GM12875 (cell line): ENCODE measurements at regions not wholly inside any gene's neighbourhood (a gene's known extent, or its start where the extent isn't known, plus 50 kb on each side); places are given as distances from the start of the nearest gene placed in this dataset.

ENCODE experiments used
- H3K4me3 ChIP-seq: one replicate; pipeline ENCODE4 v1.5.1; 2011; ENCODE audit warnings: low read depth, low read length, control low read depth
- TF ChIP-seq, protein P1 (sequence below): IDR thresholded peaks from 2 replicates; pipeline ENCODE4 v1.5.1; 2011; ENCODE audit warnings: low read depth, mild to moderate bottlenecking, control low read depth, inconsistent platforms, low read length, moderate library complexity, borderline replicate concordance; ENCODE audit not compliant: insufficient read depth

DNA sequence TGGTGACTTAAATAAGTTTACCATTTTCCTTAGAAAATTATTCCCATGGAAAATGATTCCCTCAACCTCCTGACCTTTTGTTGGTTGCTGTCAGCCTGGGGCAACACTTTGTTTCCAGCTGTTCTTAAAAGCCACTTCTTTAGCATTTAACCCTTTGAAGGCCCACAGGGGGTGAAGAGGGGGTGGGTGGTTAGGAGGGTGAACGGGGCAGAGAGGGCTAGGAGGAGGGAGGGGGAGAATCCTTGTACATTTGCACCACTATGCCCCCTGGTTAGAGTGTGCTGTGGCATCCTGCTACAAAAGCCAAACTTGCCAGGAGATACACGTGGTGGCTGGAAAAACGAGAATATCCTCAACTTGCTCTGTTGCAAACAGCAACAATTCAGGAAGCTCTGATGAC, 273.2 kb upstream of the RGMA start:
- no peak overlapping the region for H3K4me3 ChIP-seq

DNA sequence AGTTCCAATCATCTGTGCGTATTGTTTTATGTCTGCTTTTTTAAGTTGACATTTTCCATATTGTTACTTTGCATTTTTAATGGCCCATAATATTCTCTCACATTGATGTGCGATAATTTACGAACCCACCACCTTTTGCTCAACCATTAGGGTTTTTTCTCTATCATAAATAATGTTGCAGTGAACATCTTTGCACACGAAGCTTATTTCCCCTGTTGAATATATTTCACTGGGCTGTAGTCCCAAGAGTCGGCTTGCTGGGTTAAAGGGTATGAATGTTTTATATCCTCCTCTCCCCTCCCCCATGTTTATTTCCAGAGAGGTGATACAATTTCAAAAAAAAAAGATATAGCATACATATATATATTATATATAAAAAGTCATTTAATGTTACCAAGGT, 272.7 kb upstream of the RGMA start:
- TF ChIP-seq, protein P1, sequence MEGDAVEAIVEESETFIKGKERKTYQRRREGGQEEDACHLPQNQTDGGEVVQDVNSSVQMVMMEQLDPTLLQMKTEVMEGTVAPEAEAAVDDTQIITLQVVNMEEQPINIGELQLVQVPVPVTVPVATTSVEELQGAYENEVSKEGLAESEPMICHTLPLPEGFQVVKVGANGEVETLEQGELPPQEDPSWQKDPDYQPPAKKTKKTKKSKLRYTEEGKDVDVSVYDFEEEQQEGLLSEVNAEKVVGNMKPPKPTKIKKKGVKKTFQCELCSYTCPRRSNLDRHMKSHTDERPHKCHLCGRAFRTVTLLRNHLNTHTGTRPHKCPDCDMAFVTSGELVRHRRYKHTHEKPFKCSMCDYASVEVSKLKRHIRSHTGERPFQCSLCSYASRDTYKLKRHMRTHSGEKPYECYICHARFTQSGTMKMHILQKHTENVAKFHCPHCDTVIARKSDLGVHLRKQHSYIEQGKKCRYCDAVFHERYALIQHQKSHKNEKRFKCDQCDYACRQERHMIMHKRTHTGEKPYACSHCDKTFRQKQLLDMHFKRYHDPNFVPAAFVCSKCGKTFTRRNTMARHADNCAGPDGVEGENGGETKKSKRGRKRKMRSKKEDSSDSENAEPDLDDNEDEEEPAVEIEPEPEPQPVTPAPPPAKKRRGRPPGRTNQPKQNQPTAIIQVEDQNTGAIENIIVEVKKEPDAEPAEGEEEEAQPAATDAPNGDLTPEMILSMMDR = no peak
- no peak overlapping the region for H3K4me3 ChIP-seq

More for the DNA sequence above, 273.2 kb upstream of the RGMA start:
- TF ChIP-seq, protein P1 = no peak

- TF ChIP-seq, protein P1 = no peak
- no peak overlapping the region for H3K4me3 ChIP-seq
These were observed 272.0 kb upstream of the RGMA start for GRCh38 chr15:93360976-93361375.

DNA sequence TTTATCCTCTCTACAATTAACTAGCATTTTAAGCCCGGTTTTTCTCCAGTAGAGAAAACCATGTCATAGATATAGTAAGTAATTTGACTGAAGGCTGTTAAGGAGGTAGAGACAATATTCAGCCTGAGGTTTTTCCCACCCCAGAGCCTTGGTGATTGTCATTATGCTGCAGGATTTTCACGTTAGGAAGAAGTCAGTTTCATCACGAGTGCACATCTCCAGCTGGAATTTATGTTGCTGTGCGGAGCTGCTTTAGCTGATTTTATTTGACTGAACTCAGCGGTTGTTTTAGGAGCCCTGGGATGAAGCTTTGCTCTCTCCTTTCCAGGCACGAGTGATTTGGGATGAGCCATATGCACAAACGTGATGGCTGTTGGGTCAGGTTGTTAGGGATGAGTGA, 271.3 kb upstream of the RGMA start:
- H3K4me3 ChIP-seq = no peak overlapping the region
- TF ChIP-seq, protein P1 = no peak

- no peak overlapping the region for H3K4me3 ChIP-seq
- TF ChIP-seq, protein P1 = no peak
These were observed 270.6 kb upstream of the RGMA start for GRCh38 chr15:93359425-93360131.

DNA sequence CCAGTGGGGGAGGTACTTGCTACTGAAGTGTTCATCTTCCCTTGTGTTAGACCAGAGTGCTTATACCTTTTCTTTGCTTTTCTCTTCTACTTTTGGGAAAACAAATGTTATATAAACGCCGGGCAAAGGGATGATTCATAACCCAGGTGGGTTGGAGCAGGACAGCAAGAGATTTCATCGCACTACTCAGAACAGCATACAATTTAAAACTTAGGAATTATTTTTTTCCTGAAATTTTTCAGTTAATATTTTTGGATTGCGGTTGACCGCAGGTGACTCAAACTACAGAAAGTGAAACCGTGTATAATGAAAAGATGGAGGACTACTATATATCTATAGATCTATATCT, 270.0 kb upstream of the RGMA start:
- H3K4me3 ChIP-seq = no peak overlapping the region
- TF ChIP-seq, protein P1 = no peak

- H3K4me3 ChIP-seq = no peak overlapping the region
- TF ChIP-seq, protein P1 = no peak
These were observed 269.4 kb upstream of the RGMA start for GRCh38 chr15:93358166-93359059.
